HG02938 (cell line): ENCODE measurements at regions not wholly inside any gene's neighbourhood (a gene's known extent, or its start where the extent isn't known, plus 50 kb on each side); places are given as distances from the start of the nearest gene placed in this dataset.

Experiments used
- ATAC-seq: cut with Tn5 transposase; IDR thresholded peaks from one replicate; pipeline ENCODE4 v1.9.1; 2021; ENCODE audit warnings: mild to moderate bottlenecking, moderate library complexity; ENCODE audit not compliant: unreplicated experiment

GRCh38 chr16:85354686-85355514 is 242.6 kb upstream of the CIBAR2 start:
- ATAC-seq, result no peak

GRCh38 chr16:85355515-85355837 is 243.2 kb upstream of the CIBAR2 start:
- ATAC-seq, result no peak

- no peak for ATAC-seq
Measured at GRCh38 chr16:85356157-85356556, 243.9 kb upstream of the CIBAR2 start.

GRCh38 chr16:85357323-85357722 is 245.1 kb upstream of the CIBAR2 start:
- no peak for ATAC-seq

GRCh38 chr16:85357924-85358505 is 245.7 kb upstream of the CIBAR2 start:
- ATAC-seq, result no peak

- no peak for ATAC-seq
Measured at GRCh38 chr16:85358704-85359146, 246.5 kb upstream of the CIBAR2 start.

- no peak for ATAC-seq
Measured at GRCh38 chr16:85359147-85359822, 247.0 kb upstream of the CIBAR2 start.

- ATAC-seq, result no peak
Measured at GRCh38 chr16:85360323-85361277, 248.3 kb upstream of the CIBAR2 start.

- no peak for ATAC-seq
Measured at GRCh38 chr16:85361441-85362118, 249.3 kb upstream of the CIBAR2 start.

GRCh38 chr16:85362443-85362842 is 250.2 kb upstream of the CIBAR2 start:
- ATAC-seq, result no peak

GRCh38 chr16:85363427-85363826 is 249.7 kb upstream of the GSE1 start:
- ATAC-seq, result no peak

GRCh38 chr16:85363881-85364280 is 249.2 kb upstream of the GSE1 start:
- no peak for ATAC-seq

- ATAC-seq, result no peak
Measured at GRCh38 chr16:85364323-85365040, 248.6 kb upstream of the GSE1 start.

- no peak for ATAC-seq
Measured at GRCh38 chr16:85365120-85365519, 248.0 kb upstream of the GSE1 start.

- no peak for ATAC-seq
Measured at GRCh38 chr16:85366031-85366763, 246.9 kb upstream of the GSE1 start.

- no peak for ATAC-seq
Measured at GRCh38 chr16:85367485-85367884, 245.6 kb upstream of the GSE1 start.

- ATAC-seq, result no peak
Measured at GRCh38 chr16:85369060-85369459, 244.1 kb upstream of the GSE1 start.

GRCh38 chr16:85369741-85370528 is 243.2 kb upstream of the GSE1 start:
- ATAC-seq, result no peak
